ENCODE measurements at regions not wholly inside any gene's neighbourhood (a gene's known extent, or its start where the extent isn't known, plus 50 kb on each side); places are given as distances from the start of the nearest gene placed in this dataset.

DNA sequence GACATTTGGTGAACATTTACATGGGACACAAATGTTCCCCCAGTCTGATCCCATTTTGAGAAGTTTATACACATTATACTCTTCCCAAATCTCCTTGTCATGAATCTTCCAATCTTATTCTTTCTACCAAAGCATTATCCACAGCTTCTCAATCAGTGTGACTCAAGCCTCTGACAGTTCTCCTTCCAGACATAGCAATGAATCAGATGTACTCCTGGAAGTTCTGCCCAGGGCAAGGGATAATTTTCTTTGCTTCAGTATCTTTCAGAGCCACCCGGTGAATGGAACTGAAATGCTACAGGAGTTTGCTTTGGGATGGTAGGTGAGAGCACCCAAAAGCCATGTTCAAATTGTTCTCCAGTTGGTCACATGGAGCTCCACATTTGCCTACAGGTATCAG is 145.5 kb downstream of the ANXA5 start:
- Histone ChIP-seq H2AFZ (ENCODE audit: control insufficient read depth, low read depth, low read length) (no peak overlapping the region), H3K36me3 (ENCODE audit: control insufficient read depth in 2 of 2, insufficient read depth in 2 of 2, low read length in 1 of 2) (no peaks in the 10 kb centered on the region), H3K27me3 (replicated peaks in 1 of 2; ENCODE audit: control insufficient read depth in 2 of 2, insufficient read depth in 2 of 2, low read length in 1 of 2) (no peaks in the 10 kb centered on the region), H3K79me2 (ENCODE audit: control insufficient read depth, insufficient read depth, low read length) (no peaks in the 10 kb centered on the region), H4K20me1 (ENCODE audit: control insufficient read depth, insufficient read depth) (no peaks in the 10 kb centered on the region), H3K9ac (ENCODE audit: control insufficient read depth, insufficient read depth, low read length) (no peak overlapping the region), H3K4me2 (ENCODE audit: control insufficient read depth, insufficient read depth) (no peak overlapping the region), H3K27ac (ENCODE audit: control insufficient read depth, insufficient read depth) (no peak overlapping the region), H3K9me3 (replicated peaks; ENCODE audit: control insufficient read depth, insufficient read depth, low read length) (no peaks in the 10 kb centered on the region), H3K4me1 (ENCODE audit: control insufficient read depth, insufficient read depth, low read length) (no peaks in the 10 kb centered on the region), H3K4me3 (no peak overlapping the region)
- in situ Hi-C loops (cut with MboI) (no loop called here), intact Hi-C loops (cut with micrococcal nuclease; ENCODE audit: unreplicated experiment) (no loop called here)
- no peak for TF ChIP-seq MTA3 (IDR thresholded peaks at IDR 0.05; ENCODE audit: borderline replicate concordance, low read length)
- TF ChIP-seq MXI1 (IDR thresholded peaks at IDR 0.05; ENCODE audit: low read depth, low read length): no peak
- TF ChIP-seq EP300 (IDR thresholded peaks at IDR 0.05; ENCODE audit: borderline replicate concordance in 1 of 2, control insufficient read depth in 1 of 2, low read depth in 2 of 2, low read length in 2 of 2): no peak
- TF ChIP-seq, protein P1, sequence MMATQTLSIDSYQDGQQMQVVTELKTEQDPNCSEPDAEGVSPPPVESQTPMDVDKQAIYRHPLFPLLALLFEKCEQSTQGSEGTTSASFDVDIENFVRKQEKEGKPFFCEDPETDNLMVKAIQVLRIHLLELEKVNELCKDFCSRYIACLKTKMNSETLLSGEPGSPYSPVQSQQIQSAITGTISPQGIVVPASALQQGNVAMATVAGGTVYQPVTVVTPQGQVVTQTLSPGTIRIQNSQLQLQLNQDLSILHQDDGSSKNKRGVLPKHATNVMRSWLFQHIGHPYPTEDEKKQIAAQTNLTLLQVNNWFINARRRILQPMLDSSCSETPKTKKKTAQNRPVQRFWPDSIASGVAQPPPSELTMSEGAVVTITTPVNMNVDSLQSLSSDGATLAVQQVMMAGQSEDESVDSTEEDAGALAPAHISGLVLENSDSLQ (IDR thresholded peaks at IDR 0.05): no peak
- no peak for TF ChIP-seq MEF2A (IDR thresholded peaks at IDR 0.05; ENCODE audit: insufficient read depth, low read depth, low read length)
- no peak for TF ChIP-seq FOXM1 (IDR thresholded peaks at IDR 0.05; ENCODE audit: low read depth, low read length)
- no peak for TF ChIP-seq YBX1 (IDR thresholded peaks at IDR 0.05)
- TF ChIP-seq POLR2AphosphoS2 (IDR thresholded peaks at IDR 0.05; ENCODE audit: low read depth, low read length): no peak
- no peak for TF ChIP-seq PAX8 (IDR thresholded peaks at IDR 0.05)
- TF ChIP-seq TCF12 (IDR thresholded peaks at IDR 0.05; ENCODE audit: low read depth, low read length): no peak
- no peak for TF ChIP-seq ZNF207 (IDR thresholded peaks at IDR 0.05; ENCODE audit: borderline replicate concordance)
- no peak for TF ChIP-seq CEBPB (IDR thresholded peaks at IDR 0.05; ENCODE audit: borderline replicate concordance in 1 of 2, low read depth in 2 of 2, low read length in 2 of 2)
- no peak for TF ChIP-seq ZSCAN29 (IDR thresholded peaks at IDR 0.05)
- no peak for TF ChIP-seq ZNF592 (IDR thresholded peaks at IDR 0.05)
- no peak for TF ChIP-seq SRF (IDR thresholded peaks at IDR 0.05; ENCODE audit: low read depth in 2 of 2, low read length in 2 of 2)
- no peak for TF ChIP-seq FOXK2 (IDR thresholded peaks at IDR 0.05)
- WGBS (ENCODE audit: insufficient coverage, insufficient replicate concordance, low lambda C conversion rate, missing lambda C conversion rate): 87% methylated on average over 1 of the region's 1 CpG
- RAD21 ChIA-PET (ENCODE audit: unreplicated experiment): no interaction called here
- no peak for DNase-seq (ENCODE audit: low read depth, low spot score)
- POLR2A ChIA-PET: no interaction called here
- CTCF ChIA-PET: no interaction called here
- ATAC-seq: no peak
- peak; percentile 27 for FAIRE-seq
- no TSS peak for BruUV-seq (replicated peaks)
- SMC1A ChIA-PET (ENCODE audit: uncharacterized antibody, unreplicated experiment): no interaction called here

All from GM12878 (cell line).